KG1 (cell line): ENCODE measurements at regions not wholly inside any gene's neighbourhood (a gene's known extent, or its start where the extent isn't known, plus 50 kb on each side); places are given as distances from the start of the nearest gene placed in this dataset.

Experiments used
- DNase-seq: peaks from one replicate; lab custom pipeline; 2025; lab: John Stamatoyannopoulos, UW

- DNase-seq: no peak
Measured at GRCh38 chr3:102081572-102082289, 232.4 kb downstream of the NFKBIZ start.

- DNase-seq: no peak
Measured at GRCh38 chr3:102083473-102083872, 234.2 kb downstream of the NFKBIZ start.

- DNase-seq: no peak
Measured at GRCh38 chr3:102084006-102084405, 234.7 kb downstream of the NFKBIZ start.

GRCh38 chr3:102084704-102085103 is 235.4 kb downstream of the NFKBIZ start:
- no peak for DNase-seq

GRCh38 chr3:102085431-102086176 is 236.3 kb downstream of the NFKBIZ start:
- DNase-seq: no peak

GRCh38 chr3:102087236-102087635 is 237.9 kb downstream of the NFKBIZ start:
- DNase-seq: no peak

GRCh38 chr3:102089239-102089638 is 239.9 kb downstream of the NFKBIZ start:
- DNase-seq: no peak

GRCh38 chr3:102089904-102090720 is 240.8 kb downstream of the NFKBIZ start:
- DNase-seq: no peak

- DNase-seq: no peak
Measured at GRCh38 chr3:102090721-102091045, 241.4 kb downstream of the NFKBIZ start.

- no peak for DNase-seq
Measured at GRCh38 chr3:102091358-102091757, 242.0 kb downstream of the NFKBIZ start.

- DNase-seq: no peak
Measured at GRCh38 chr3:102092617-102093466, 243.5 kb downstream of the NFKBIZ start.

GRCh38 chr3:102094506-102094905 is 245.2 kb downstream of the NFKBIZ start:
- DNase-seq: no peak

- DNase-seq: no peak
Measured at GRCh38 chr3:102095383-102095782, 246.1 kb downstream of the NFKBIZ start.

GRCh38 chr3:102096066-102096465 is 246.8 kb downstream of the NFKBIZ start:
- no peak for DNase-seq

GRCh38 chr3:102098130-102098885 is 249.0 kb downstream of the NFKBIZ start:
- DNase-seq: no peak

- no peak for DNase-seq
Measured at GRCh38 chr3:102099913-102100312, 250.6 kb downstream of the NFKBIZ start.

GRCh38 chr3:102102394-102102793 is 253.1 kb downstream of the NFKBIZ start:
- DNase-seq: no peak

GRCh38 chr3:102104033-102104432 is 254.7 kb downstream of the NFKBIZ start:
- DNase-seq: no peak

- no peak for DNase-seq
Measured at GRCh38 chr3:102105193-102105592, 255.9 kb downstream of the NFKBIZ start.

- DNase-seq: no peak
Measured at GRCh38 chr3:102106416-102107097, 257.2 kb downstream of the NFKBIZ start.
